Superior temporal gyrus (tissue), 1 donor: ENCODE measurements at regions not wholly inside any gene's neighbourhood (a gene's known extent, or its start where the extent isn't known, plus 50 kb on each side); places are given as distances from the start of the nearest gene placed in this dataset.
"Not testable (repeated sequence)": the region's sequence is repeated elsewhere in the genome, so short reads cannot be mapped to it uniquely, and the experiment has no call there.

ENCODE experiments used
- DNase-seq: peaks from one replicate; pipeline ENCODE4 v3.0.0-alpha.2; 2016; ENCODE audit errors: extremely low spot score

DNA sequence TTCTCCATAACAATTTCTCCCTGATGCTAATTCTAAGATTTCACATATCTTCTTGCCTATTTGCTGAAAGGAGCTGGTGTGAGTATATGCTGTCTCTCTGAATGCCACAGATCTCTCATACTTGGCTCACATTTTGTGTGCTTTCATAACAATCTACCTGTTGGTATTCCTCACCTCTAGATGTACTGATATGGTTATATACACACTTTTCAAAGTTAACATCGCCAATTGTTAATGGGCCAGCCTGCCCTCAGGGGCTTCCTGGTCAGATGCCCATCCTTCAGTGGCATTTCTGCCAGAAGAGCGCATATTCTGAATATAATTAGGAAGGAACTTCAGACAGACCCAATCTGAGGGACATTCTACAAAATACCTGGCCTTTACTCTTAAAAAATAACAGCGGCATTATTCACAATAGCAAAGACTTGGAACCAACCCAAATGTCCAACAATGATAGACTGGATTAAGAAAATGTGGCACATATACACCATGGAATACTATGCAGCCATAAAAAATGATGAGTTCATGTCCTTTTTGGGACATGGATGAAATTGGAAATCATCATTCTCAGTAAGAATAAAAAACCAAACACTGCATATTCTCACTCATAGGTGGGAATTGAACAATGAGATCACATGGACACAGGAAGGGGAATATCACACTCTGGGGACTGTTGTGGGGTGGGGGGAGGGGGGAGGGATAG lies 123.9 kb upstream of the FAT1 start:
- not testable (repeated sequence) for DNase-seq

DNA sequence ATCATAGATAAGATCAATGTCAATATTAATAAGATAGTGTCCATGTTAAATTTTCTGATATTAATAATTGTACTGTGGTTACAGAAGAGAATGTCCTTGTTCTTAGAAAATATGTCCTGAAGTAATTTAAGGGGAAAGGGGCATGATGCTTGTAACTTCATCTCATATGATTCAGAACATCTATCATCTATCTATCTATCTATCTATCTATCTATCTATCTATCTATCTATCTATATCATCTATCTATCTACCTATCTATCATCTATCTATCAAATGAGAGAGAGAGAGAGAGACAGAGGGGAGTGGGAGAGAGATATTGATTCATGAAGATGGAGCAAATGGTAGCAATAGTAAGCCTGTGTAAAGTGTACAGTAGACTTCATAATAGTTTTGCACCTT lies 124.8 kb upstream of the FAT1 start:
- DNase-seq: no peak

DNA sequence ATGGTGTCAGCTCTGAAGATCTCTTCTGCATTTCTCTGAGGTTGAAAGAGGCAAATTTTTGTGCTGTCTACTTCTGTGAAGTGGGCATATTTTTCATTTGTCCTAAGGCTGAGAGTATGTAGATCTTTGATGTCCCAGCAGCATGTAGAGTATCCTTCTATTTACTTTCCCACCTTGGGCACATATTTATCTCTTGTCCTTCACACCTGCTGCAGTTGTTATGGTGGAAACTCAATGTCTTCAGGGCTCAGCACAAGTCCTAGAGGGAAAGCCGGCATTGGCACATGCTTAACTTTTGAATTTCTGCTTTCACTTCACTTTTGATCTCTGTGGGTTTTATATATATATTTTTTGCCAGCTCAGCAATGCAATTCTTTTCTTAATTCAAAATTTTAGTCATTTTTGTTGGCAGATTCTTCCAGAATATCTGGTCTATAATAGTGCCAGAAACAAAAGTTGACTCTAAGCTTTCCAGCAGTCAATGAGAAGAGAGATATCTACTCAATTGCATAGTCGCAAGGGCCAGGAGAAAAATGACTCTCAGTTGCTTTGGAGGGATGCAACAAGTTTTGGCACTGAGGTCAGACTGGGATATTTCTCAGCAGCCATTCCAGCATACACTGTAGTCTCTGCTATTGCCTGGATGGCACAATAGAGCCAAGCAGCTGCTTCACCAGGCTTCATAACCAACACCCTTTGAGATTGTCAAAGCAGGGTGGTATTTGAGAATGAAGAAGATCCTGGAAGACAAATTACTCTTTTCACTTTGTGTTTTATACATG lies 127.8 kb upstream of the FAT1 start:
- no peak for DNase-seq

DNA sequence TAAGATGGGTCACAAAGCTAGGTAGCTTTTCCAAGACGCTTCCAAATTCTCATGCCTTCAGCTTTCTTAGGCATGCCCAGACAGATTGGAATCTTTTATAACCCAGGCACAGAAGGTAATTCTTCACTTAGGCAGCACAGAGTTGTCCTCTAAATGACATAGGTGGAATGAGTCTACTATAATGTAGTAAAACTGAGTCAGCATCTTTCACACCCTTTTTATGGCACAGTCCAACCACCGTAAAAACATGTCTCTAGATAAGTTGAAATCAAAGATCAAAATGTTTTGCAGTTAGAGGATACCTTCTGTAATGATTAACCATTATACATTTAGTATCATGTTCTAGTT lies 128.4 kb upstream of the FAT1 start:
- no peak for DNase-seq

DNA sequence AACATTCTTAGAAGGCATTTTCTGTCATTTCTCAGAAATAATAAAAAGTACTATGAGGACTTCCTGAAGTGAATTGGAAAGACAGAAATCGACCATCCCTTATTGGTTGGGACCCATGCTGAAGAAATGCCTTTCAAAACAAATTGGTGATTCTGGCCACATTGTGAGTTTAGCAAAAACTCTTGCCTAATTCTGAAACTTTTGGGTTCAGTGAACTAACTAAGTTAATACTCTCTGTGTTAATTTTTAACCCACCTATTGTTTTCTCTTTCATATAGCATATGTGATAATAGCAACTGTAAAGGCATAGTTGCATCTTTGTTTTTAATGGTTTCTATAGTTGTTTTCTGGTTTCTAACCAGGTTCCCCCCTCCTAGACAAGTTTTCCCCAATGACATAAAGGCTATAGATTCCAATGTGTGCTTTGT lies 129.3 kb upstream of the FAT1 start:
- DNase-seq: no peak

DNA sequence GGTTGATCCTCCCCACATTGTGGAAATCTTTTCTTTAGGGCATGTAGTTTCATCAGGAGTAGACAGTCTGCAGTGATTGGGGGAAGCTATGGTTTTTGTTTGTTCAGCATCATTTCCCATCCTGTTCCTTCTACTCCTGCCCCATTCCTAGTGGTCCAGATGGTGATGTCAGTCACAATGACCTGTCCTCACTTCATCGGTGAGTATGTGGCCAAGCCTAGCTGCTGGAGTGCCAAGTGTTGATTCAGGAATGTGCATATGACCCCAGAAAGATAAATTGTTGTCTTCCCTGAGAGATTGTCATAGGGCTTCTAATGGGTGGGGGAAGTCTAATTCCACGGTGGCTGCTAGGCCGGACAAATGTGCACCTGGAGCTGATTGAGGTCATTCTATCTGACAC lies 130.6 kb upstream of the FAT1 start:
- DNase-seq: no peak

DNA sequence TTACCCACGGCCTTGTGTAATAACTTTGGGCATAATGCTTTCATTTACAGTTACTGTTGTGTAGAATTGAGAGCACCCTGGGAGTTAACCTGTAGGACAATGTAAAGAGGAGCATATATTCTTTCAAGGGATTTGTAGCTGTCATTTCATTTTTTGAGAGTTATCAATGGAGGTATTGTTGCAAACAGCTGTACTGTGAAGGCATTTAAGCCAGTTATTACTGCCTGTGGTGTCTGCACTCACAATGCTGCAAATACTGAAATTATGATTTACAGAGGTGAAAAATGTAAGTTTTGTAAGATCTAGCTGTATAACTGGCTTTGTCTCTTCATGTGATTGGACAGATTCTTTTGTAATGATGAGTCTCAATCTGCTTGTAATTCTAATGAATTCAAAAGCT lies 131.5 kb upstream of the FAT1 start:
- DNase-seq: no peak

DNA sequence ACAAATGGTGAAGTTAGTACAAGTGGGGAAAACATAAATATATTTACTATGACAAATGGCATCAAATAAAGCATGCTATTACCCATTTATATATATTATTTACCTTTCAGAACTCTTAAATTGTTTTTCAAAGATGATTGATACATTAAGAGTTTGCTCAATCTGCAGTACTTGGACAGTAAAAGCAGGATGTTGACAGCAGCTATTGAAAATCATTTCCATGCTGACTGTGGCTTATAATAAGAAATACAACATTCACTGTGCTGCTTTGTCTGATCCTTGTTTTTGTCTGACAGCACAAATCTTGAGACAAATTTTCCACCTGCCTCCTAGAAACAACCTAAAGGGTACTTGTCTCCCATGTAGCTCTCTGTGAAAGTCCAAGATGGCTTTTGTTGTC lies 134.1 kb upstream of the FAT1 start:
- no peak for DNase-seq

DNA sequence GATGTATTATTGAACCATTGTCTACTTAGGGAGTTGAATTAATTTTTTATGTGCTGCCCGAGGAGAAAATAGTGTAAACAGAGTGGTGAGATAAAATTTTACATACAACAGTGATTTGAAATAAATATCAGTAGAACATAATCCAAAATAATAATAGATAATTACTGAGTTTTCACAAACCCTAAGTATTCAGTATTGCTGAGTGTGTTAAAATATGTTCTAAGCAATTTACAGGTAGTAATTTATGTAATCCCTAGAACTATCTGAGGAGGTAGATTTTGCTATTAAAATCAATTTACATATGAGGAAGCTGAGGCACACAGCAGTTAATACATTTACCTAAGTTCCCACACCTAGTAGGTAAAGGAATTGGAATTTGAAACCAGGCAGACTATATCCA lies 134.7 kb upstream of the FAT1 start:
- DNase-seq: no peak

DNA sequence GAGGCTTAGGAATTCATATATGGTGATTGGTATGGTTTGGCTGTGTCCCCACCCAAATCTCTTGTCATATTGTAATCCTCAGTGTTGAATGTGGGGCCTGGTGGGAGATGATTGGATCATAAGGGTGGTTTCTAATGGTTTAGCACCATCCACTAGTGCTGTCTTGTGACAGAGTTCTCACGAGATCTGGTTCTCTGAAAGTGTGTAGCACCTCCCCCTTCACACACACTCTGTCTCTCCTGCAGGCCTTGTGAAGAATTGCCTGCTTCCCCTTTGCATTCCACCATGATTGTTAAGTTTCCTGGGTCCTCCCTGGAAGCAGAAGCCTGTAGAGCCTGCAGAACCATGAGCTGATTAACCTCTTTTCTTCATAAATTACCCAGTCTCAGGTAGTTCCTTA lies 135.8 kb upstream of the FAT1 start:
- DNase-seq: no peak

DNA sequence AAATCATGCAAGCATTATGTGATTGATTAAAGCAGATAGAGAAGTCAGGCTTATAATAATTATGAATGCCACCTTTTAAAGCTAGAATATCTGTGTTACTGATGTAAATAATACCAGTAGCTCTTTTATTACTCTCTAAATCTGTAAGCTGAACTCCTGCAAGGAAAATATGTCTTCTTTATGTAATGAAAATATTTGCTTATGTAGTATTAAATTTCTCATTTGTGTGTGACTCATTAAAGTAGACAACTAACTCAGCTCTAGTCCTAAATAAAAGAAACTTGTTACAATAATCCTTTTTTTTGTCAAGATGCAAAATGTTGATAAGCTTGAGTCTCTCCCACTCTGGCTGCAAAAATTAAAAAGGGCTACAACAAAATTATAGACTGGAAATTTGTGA lies 137.7 kb upstream of the FAT1 start:
- no peak for DNase-seq

DNA sequence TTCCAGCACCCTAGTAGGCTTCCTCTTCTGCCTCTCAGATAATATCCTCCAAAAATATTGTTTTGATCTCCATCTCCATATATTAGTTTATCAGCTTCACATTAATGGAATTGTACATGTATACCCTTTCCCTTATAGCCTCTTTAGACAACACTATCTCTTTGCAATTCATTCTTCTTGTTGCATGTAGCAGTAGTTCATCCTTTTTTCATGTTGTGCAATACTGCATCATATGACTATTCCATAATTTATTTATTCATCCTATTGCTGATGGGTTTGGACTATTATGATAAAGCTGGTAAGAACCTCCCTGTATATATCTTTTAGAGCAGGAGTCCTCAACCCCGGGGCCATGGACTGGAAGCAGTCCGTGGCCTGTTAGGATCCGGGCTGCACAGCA lies 148.2 kb upstream of the FAT1 start:
- no peak for DNase-seq

DNA sequence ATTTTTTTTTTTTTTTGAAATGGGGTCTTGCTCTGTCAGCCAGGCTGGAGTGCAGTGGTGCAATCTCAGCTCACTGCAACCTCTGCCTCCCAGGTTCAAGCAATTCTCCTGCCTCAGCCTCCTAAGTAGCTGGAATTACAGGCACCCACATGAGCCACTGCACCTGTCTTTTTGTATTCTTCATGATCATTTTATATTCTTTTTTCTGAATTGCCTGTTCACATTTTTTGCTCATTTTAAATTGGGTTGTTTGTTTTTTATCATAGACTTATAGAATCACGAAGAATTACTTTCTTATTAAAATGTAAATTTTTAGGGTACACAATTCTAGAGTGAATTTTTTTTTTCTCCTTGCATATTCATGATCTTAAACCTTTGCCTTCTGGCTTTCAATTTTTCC lies 149.4 kb upstream of the FAT1 start:
- DNase-seq: not testable (repeated sequence)

DNA sequence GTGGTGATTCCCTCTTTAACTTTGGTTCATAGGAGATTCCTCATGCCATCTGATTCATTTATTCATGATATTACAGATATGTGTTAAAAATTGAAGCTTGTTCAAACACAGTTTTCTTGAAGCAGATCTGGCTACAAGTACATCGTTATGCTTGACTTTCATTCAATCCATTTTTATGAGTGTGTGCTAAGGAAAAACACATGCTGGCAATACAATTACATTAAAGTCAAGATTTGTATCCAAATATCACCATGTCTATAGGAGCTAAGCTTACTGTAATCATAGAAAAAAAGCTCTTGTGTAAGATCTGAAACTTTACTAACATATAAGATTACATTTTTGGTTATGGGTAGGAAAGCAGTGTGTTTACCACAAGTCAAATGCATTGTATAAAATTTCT lies 151.8 kb upstream of the FAT1 start:
- no peak for DNase-seq

DNA sequence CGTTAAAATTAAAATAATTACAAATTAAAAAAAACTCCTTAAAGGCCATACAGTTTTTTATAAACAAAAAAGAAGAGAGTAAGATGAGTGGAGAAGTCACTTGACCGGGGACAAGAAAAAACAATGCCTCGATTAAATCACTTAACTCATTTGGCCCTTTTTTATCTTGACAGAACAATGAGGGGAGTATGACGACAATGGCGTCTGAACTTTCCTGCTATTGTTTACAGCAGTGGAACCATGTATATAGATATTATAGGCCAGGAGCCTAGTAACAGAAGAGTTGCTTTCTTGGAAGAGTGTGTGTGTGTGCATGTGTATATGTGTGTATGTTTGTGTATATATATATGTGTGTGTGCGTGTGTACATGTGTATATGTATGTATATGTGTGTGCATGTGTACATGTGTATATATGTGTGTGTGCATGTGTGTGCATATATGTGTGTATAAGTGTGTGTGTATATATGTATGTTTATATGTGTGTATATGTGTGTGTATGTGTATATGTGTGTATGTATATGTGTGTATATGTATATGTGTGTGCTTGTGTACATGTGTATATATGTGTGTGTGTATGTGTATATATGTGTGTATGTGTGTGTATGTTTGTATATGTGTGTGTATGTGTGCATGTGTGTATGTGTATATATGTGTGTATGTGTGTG lies 153.4 kb upstream of the FAT1 start:
- DNase-seq: no peak

DNA sequence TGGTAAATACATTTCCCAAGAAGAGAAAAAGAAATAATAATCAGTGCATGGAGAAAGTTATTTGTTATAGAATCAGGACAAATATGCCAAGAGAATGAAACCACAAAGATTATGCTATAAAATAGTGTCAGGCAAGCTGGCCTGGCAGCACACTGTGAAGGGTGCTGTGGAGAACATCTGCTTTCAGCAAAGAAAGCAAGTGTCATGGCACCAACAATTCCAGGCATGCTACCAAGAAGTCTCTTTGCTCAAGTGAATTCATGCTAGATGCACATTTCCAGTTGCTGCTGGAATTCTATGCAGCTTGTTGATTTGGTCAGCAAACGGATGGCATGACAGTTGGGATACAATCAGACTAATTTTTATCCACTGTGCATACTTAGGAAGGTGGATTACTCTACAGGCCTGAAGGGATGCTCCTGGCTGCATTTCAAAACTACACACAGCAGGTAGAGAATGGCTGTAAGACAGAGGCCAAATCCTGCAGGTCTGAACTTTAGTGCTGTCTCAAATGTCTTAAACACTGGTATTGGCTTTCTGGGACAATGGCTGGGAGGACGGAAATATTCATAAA lies 154.6 kb upstream of the FAT1 start:
- DNase-seq: no peak

DNA sequence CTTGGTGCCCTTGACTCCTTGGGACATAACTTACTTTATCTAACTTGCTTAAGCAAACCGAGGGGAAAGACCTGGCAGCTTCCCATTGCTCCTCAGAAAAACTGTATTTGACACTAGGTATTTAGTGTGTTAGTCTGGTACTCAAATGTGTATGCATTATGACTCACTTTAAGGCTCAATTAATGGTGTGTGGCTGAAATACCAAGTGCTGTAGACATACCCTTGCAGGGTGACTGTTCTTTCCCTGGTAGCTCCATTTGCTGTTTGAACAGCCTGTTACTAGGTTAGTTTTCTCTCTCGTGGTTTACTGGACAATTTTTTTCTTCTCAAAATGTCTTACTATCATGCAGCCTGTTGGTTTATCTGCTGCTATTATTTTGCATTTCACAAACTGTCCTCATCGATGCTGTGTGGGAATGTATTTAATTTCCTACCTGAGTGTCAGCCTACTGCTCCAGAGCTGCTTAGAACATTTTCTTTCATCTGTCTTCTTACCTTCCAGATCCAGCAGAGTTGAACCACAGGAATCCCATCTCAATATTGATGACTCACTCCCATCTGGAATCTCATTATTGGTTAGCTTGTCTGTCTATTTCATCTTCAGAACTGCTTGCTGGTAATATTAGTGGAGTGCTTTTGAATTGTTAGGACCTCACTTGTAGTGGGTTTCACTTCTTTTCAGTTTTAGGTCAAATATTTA lies 158.0 kb upstream of the FAT1 start:
- DNase-seq: no peak

DNA sequence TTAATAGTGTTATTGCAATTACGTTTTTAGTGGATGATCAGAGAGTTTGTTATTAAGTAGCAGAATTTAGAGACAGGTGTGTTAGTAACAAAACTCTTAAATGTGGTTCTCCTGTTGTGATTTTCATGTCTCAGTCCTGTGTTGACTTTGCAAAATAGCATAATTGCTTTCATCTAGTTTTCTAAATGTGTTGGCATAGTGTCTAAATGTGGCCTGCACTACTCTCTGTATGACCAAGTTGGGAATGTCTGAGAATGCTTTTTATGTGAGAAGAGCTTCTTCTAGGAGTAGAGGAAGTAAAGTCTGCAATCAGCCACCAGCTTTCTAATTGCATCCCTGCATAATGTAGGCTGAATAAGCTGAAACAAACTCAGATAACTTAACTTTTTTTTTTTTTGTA lies 158.6 kb upstream of the FAT1 start:
- no peak for DNase-seq

DNA sequence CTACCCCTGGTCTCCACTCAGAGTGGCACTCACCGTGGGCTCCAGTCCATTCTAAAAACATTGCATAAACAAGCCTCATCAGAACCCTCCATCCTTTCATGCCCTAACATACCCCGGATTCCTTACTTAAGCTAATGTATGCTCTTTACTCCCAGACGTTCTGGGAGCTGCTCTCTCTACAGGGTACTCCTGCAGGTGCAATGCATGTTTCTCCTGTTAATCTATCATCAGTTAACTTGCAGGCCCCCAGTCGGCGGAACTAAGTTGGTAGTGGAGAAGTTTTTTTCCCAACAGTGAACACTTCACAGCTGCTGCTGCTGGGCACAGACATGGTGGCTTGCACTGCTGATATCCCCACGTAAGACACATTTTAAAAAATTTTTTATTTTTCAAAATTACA lies 161.6 kb upstream of the FAT1 start:
- no peak for DNase-seq

DNA sequence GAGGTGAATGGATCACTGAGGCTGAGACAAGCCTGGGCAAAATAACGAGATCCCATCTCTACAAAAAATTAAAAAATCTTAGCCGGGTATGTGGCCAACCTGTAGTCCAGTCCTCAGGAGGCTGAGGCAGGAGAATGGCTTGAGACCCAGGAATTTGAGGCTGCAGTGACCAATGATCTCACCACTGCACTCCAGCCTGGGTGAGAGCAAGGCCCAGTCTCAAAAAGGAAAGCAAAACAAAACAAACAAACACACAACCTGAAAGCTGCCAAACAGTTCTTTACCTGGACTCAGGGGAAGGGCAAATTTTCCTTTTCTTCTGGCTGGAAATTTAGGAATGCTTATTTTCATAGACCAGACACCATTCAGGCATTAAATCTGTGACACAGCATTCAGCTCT lies 163.1 kb upstream of the FAT1 start:
- no peak for DNase-seq

DNA sequence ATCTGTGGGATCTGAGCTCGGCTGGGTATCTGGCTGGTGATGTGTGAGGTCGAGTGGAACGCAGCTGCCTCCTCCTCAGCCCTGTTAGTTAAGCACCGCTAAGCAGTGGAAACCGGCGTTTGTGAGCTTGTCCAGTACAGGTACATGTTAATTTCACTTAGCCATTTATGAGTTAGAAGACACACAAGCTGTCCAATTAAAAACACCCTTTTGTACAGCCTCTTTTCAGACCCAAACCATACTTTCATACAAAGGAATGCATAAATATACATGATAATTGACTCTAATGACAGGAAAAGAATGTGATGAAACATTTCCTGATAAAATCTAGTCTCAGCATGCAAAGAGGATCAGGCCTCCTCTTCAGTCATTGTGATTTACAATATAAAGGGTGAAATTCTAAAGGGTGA lies 163.6 kb upstream of the FAT1 start:
- DNase-seq: no peak

DNA sequence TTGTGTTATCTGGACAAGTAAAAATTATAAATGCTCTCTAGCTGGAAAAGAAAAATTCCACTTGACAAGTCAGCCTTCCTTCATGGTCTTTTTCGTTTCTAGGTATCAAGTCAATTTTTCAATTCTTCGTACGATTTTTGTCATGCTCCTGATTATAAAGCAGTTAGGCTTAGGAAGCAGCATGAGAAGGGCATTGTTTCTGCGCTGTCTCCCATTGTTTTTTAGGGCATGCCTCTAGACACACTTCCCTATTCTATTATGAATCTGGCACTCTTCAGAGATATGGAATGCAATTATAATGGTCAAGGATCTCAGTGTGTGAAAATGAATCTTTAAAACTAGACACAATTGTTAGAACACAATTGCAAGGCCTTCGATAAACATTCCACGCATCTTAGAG lies 164.1 kb upstream of the FAT1 start:
- no peak for DNase-seq
